ENCODE measurements at regions not wholly inside any gene's neighbourhood (a gene's known extent, or its start where the extent isn't known, plus 50 kb on each side); places are given as distances from the start of the nearest gene placed in this dataset.

DNA sequence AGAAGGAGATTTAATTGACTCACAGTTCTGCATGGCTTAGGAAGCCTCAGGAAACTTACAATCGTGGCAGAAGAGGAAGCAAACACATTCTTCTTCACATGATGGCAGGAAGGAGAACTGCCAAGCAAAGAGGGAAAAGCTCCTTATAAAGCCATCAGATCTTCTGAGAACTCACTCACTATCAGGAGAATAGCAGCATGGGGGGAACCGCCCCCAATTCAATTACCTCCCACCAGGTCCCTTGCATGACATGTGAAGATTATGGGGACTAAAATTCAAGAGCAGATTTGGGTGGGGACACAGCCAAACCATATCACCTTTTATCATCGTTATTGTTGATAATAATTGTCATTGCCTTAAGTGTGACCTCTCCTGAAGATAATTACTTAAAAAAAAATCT lies 197.9 kb upstream of the SLC14A2 start:
- no peak for TF ChIP-seq CTCF (IDR thresholded peaks at IDR 0.05; ENCODE audit: insufficient read depth, low read length, poor library complexity, severe bottlenecking)
- Histone ChIP-seq H3K36me3 (ENCODE audit: control insufficient read depth, insufficient read depth, low read length) (no peaks in the 10 kb centered on the region), H3K4me3 (replicated peaks; ENCODE audit: low read depth, low read length) (no peak overlapping the region), H3K27me3 (replicated peaks; ENCODE audit: control insufficient read depth, insufficient read depth, low read length) (no peaks in the 10 kb centered on the region)
- no peak for DNase-seq (ENCODE audit: extremely low read depth, insufficient read length)

- no peaks in the 10 kb centered on the region for H3K36me3 ChIP-seq (ENCODE audit: control insufficient read depth, insufficient read depth, low read length)
- H3K27me3 ChIP-seq (replicated peaks; ENCODE audit: control insufficient read depth, insufficient read depth, low read length), result no peaks in the 10 kb centered on the region
- DNase-seq (ENCODE audit: extremely low read depth, insufficient read length), result no peak
Measured at GRCh38 chr18:45423659-45424058, 191.6 kb upstream of the SLC14A2 start.

DNA sequence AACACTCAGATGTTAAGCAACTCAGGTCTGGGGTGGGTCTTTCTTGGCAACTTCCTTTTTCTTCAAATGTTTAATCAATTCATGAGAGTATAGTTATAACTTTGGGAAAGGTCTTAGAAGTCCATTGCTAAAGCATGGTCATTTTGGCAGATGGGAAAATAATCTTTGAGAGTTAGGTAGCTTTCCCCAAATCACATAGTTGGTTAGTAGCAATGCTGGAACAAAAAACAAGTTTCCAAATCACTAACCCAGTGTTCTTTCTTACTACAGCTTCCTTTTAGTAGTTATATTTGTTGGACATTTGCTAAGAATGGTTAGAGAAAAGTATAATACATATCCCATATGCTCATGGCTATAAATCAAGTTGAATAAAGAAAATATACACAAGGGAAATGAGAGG lies 185.2 kb upstream of the SLC14A2 start:
- no peak for DNase-seq (ENCODE audit: extremely low read depth, insufficient read length)
- Histone ChIP-seq H3K27me3 (replicated peaks; ENCODE audit: control insufficient read depth, insufficient read depth, low read length) (no peaks in the 10 kb centered on the region), H3K36me3 (ENCODE audit: control insufficient read depth, insufficient read depth, low read length) (no peaks in the 10 kb centered on the region), H3K4me3 (replicated peaks; ENCODE audit: low read depth, low read length) (no peak overlapping the region)
- no peak for TF ChIP-seq CTCF (IDR thresholded peaks at IDR 0.05; ENCODE audit: insufficient read depth, low read length, poor library complexity, severe bottlenecking)

More at GRCh38 chr18:45423659-45424058, 191.6 kb upstream of the SLC14A2 start:
- no peak for TF ChIP-seq CTCF (IDR thresholded peaks at IDR 0.05; ENCODE audit: insufficient read depth, low read length, poor library complexity, severe bottlenecking)
- no peak overlapping the region for H3K4me3 ChIP-seq (replicated peaks; ENCODE audit: low read depth, low read length)

GRCh38 chr18:45435810-45436209 lies 179.5 kb upstream of the SLC14A2 start:
- TF ChIP-seq CTCF (IDR thresholded peaks at IDR 0.05; ENCODE audit: insufficient read depth, low read length, poor library complexity, severe bottlenecking), result no peak
- DNase-seq (ENCODE audit: extremely low read depth, insufficient read length), result no peak
- no peaks in the 10 kb centered on the region for H3K27me3 ChIP-seq (replicated peaks; ENCODE audit: control insufficient read depth, insufficient read depth, low read length)
- no peaks in the 10 kb centered on the region for H3K36me3 ChIP-seq (ENCODE audit: control insufficient read depth, insufficient read depth, low read length)
- no peak overlapping the region for H3K4me3 ChIP-seq (replicated peaks; ENCODE audit: low read depth, low read length)

DNA sequence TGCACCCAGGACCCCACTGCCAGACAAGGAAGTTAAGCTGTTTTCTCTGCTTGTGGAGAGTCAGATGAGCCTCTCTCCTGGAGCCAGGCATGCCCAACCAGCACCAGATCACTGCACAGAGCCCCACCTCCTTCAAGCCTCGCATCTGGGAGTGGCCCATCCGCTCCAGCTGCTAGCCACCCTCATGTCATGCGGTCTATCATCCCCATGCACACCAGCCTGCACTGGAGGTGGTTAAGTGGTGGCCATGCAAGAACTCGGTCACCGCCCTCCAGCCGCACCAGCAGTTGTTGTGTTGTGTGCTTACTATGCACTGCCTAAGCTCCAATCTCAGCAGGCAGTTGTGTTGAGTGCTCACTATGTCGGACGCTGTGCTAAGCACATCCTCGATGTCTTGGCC lies 177.9 kb upstream of the SLC14A2 start:
- Histone ChIP-seq H3K36me3 (ENCODE audit: control insufficient read depth, insufficient read depth, low read length) (no peaks in the 10 kb centered on the region), H3K27me3 (replicated peaks; ENCODE audit: control insufficient read depth, insufficient read depth, low read length) (no peaks in the 10 kb centered on the region), H3K4me3 (replicated peaks; ENCODE audit: low read depth, low read length) (no peak overlapping the region)
- no peak for TF ChIP-seq CTCF (IDR thresholded peaks at IDR 0.05; ENCODE audit: insufficient read depth, low read length, poor library complexity, severe bottlenecking)
- DNase-seq (ENCODE audit: extremely low read depth, insufficient read length), result no peak

Data from GM06990 (cell line).